ENCODE measurements at regions not wholly inside any gene's neighbourhood (a gene's known extent, or its start where the extent isn't known, plus 50 kb on each side); places are given as distances from the start of the nearest gene placed in this dataset.

GRCh38 chr5:37900692-37901091, 60.9 kb upstream of the GDNF start:
- H3K27ac ChIP-seq, result no peak overlapping the region
- no peak for TF ChIP-seq EZH2 (IDR thresholded peaks at IDR 0.05; ENCODE audit: low read depth)
- TF ChIP-seq CTCF (conservative IDR thresholded peaks at IDR 0.05), result no peak
- peaks cover 6% of the 10 kb centered on the region for H3K9me3 ChIP-seq (ENCODE audit: insufficient read depth, low read depth)
- H3F3A ChIP-seq (ENCODE audit: insufficient read depth, low read depth), result no peaks in the 10 kb centered on the region
- H3K4me1 ChIP-seq (replicated peaks; ENCODE audit: insufficient read depth), result no peaks in the 10 kb centered on the region
- no peaks in the 10 kb centered on the region for H3K9me2 ChIP-seq (ENCODE audit: insufficient read depth)
- H4K20me1 ChIP-seq (ENCODE audit: insufficient read depth), result no peaks in the 10 kb centered on the region
- peak in 1 of 2 experiments; percentile 18 for DNase-seq
- H3K27me3 ChIP-seq (ENCODE audit: insufficient read depth, low read depth), result 0 out of 2 replicates have a peak, but pooled peaks cover 2% of the 10 kb centered on the region
- no peak overlapping the region for H3K4me2 ChIP-seq
- no peak overlapping the region for H3K4me3 ChIP-seq
- POLR2A ChIA-PET (ENCODE audit: unreplicated experiment), result no interaction called here
- H3K36me3 ChIP-seq (ENCODE audit: low read depth), result no peaks in the 10 kb centered on the region
- BruUV-seq (replicated peaks), result no TSS peak
- no peaks in the 10 kb centered on the region for H3K79me2 ChIP-seq (ENCODE audit: low read depth)
- no peak overlapping the region for H2AFZ ChIP-seq
- CTCF ChIA-PET, result no interaction called here
- intact Hi-C loops (cut with micrococcal nuclease; ENCODE audit: unreplicated experiment), result no loop called here

- TF ChIP-seq EZH2 (IDR thresholded peaks at IDR 0.05; ENCODE audit: low read depth) (no peak), CTCF (conservative IDR thresholded peaks at IDR 0.05) (no peak)
- H3K9me2 ChIP-seq (ENCODE audit: insufficient read depth), result no peaks in the 10 kb centered on the region
- no peaks in the 10 kb centered on the region for H4K20me1 ChIP-seq (ENCODE audit: insufficient read depth)
- intact Hi-C loops (cut with micrococcal nuclease; ENCODE audit: unreplicated experiment), result no loop called here
- no peak overlapping the region for H3K4me3 ChIP-seq
- H3K9me3 ChIP-seq (ENCODE audit: insufficient read depth, low read depth), result peaks cover 6% of the 10 kb centered on the region; the same call in 1 of the 2 replicates
- H3F3A ChIP-seq (ENCODE audit: insufficient read depth, low read depth), result no peaks in the 10 kb centered on the region
- no TSS peak for BruUV-seq (replicated peaks)
- CTCF ChIA-PET, result no interaction called here
- H3K79me2 ChIP-seq (ENCODE audit: low read depth), result no peaks in the 10 kb centered on the region
- no peak overlapping the region for H3K27ac ChIP-seq
- 0 out of 2 replicates have a peak, but pooled peaks cover 5% of the 10 kb centered on the region for H3K27me3 ChIP-seq (ENCODE audit: insufficient read depth, low read depth)
- no peak for DNase-seq
- H3K4me1 ChIP-seq (replicated peaks; ENCODE audit: insufficient read depth), result no peaks in the 10 kb centered on the region
- no peak overlapping the region for H3K4me2 ChIP-seq
- no peaks in the 10 kb centered on the region for H3K36me3 ChIP-seq (ENCODE audit: low read depth)
- no peak overlapping the region for H2AFZ ChIP-seq
- POLR2A ChIA-PET (ENCODE audit: unreplicated experiment), result no interaction called here
Measured at GRCh38 chr5:37899037-37899436, 59.2 kb upstream of the GDNF start.

GRCh38 chr5:37896159-37896558, 56.3 kb upstream of the GDNF start:
- no peak overlapping the region for H2AFZ ChIP-seq
- no peak overlapping the region for H3K4me2 ChIP-seq
- H3K36me3 ChIP-seq (ENCODE audit: low read depth), result no peaks in the 10 kb centered on the region
- DNase-seq, result no peak
- TF ChIP-seq EZH2 (IDR thresholded peaks at IDR 0.05; ENCODE audit: low read depth) (no peak), CTCF (conservative IDR thresholded peaks at IDR 0.05) (no peak)
- ChIA-PET POLR2A (ENCODE audit: unreplicated experiment) (no interaction called here), CTCF (no interaction called here)
- H3K79me2 ChIP-seq (ENCODE audit: low read depth), result no peaks in the 10 kb centered on the region
- no TSS peak for BruUV-seq (replicated peaks)
- H3K27ac ChIP-seq, result no peak overlapping the region
- no peak overlapping the region for H3K4me3 ChIP-seq
- peaks cover 6% of the 10 kb centered on the region; the same call in 1 of the 2 replicates for H3K9me3 ChIP-seq (ENCODE audit: insufficient read depth, low read depth)
- H3F3A ChIP-seq (ENCODE audit: insufficient read depth, low read depth), result no peaks in the 10 kb centered on the region
- H4K20me1 ChIP-seq (ENCODE audit: insufficient read depth), result no peaks in the 10 kb centered on the region
- H3K27me3 ChIP-seq (ENCODE audit: insufficient read depth, low read depth), result 0 out of 2 replicates have a peak, but pooled peaks cover 5% of the 10 kb centered on the region
- no peaks in the 10 kb centered on the region for H3K4me1 ChIP-seq (replicated peaks; ENCODE audit: insufficient read depth)
- no peaks in the 10 kb centered on the region for H3K9me2 ChIP-seq (ENCODE audit: insufficient read depth)
- intact Hi-C loops (cut with micrococcal nuclease; ENCODE audit: unreplicated experiment), result no loop called here

Data from PC-9 (cell line).